Spleen (tissue), 11 donors: ENCODE measurements at regions not wholly inside any gene's neighbourhood (a gene's known extent, or its start where the extent isn't known, plus 50 kb on each side); places are given as distances from the start of the nearest gene placed in this dataset.

ENCODE experiments used
- DNase-seq: peaks from one replicate; pipeline ENCODE4 v3.0.0-alpha.2; 2020
- H3K27ac ChIP-seq, 8 donors: fragments of 200-600 bp; sonication (generic) in 7 of 8; 1 replicate in 4 of 8; 2 replicates in 4 of 8; pipeline versions ENCODE4 v1.5.0 to v1.8.0; 2016 to 2021; ENCODE audit warnings: inconsistent platforms in 4 of 8, mild to moderate bottlenecking in 4 of 8, moderate library complexity in 1 of 8
- H3K27me3 ChIP-seq, 7 donors: fragments of 200-600 bp; sonication (generic) in 6 of 7; replicated peaks in 1 of 7; 1 replicate in 4 of 7; 2 replicates in 3 of 7; pipeline versions ENCODE4 v1.5.0 to v1.8.0; 2016 to 2021; ENCODE audit warnings: inconsistent platforms in 3 of 7, mild to moderate bottlenecking in 1 of 7
- H3K36me3 ChIP-seq, 6 donors: fragments of 200-600 bp; sonication (generic) in 5 of 6; 1 replicate in 4 of 6; 2 replicates in 2 of 6; pipeline versions ENCODE4 v1.5.0 to v1.8.0; 2016 to 2021; ENCODE audit warnings: inconsistent platforms in 2 of 6
- H3K4me1 ChIP-seq, 6 donors: fragments of 200-600 bp; sonication (generic) in 5 of 6; 1 replicate in 3 of 6; 2 replicates in 3 of 6; pipeline versions ENCODE4 v1.5.0 to v1.8.0; 2016 to 2021; ENCODE audit warnings: inconsistent platforms in 3 of 6
- H3K4me3 ChIP-seq, 8 donors: fragments of 200-600 bp; sonication (generic) in 7 of 8; 1 replicate in 4 of 8; 2 replicates in 4 of 8; pipeline versions ENCODE4 v1.5.0 to v1.8.0; 2016 to 2021; ENCODE audit warnings: inconsistent platforms in 4 of 8, mild to moderate bottlenecking in 4 of 8, moderate library complexity in 2 of 8
- H3K9me3 ChIP-seq, 8 donors: fragments of 200-600 bp; sonication (generic) in 7 of 8; 1 replicate in 4 of 8; 2 replicates in 4 of 8; pipeline versions ENCODE4 v1.5.0 to v1.8.0; 2016 to 2021; ENCODE audit warnings: inconsistent platforms in 4 of 8
- POLR2A ChIP-seq, 3 donors: fragments of 450-650 bp; IDR thresholded peaks; one replicate each; pipeline ENCODE4 v1.5.1; 2017; ENCODE audit warnings: antibody characterized with exemption in 3 of 3, mild to moderate bottlenecking in 1 of 3
- POLR2AphosphoS5 ChIP-seq, 3 donors: sonication (generic); formaldehyde crosslinking; IDR thresholded peaks; one replicate each; pipeline ENCODE4 v1.5.1; 2017; ENCODE audit warnings: antibody characterized with exemption in 3 of 3
- WGBS, 5 donors: extraction: QIAGEN DNeasy Blood & Tissue Kit in 3 of 5; methylation state at CpG; one replicate each; pipeline versions ENCODE4 v1.1.5 to v1.1.7; 2013 to 2018; 5-methylcytosine and 5-hydroxymethylcytosine counted together
- intact Hi-C: fragments of 100-400 bp; cut with DNase I; formaldehyde crosslinking; loops from one replicate; pipeline ENCODE4 v1.15.0; 2023; ENCODE audit warnings: low total_unique reads
- TF ChIP-seq, protein P1 (sequence below), 11 experiments: fragments of 200-600 bp in 7 of 11; fragments of 450-650 bp in 4 of 11; sonication (generic) in 4 of 11; IDR thresholded peaks in 8 of 11; conservative IDR thresholded peaks in 3 of 11; 1 replicate in 7 of 11; 2 replicates in 4 of 11; pipeline versions ENCODE4 v1.4.0 to v1.8.0; 2016 to 2021; ENCODE audit warnings: antibody characterized with exemption in 11 of 11, inconsistent platforms in 4 of 11, mild to moderate bottlenecking in 1 of 11
- donor health status: healthy with polysubstance abuse.
- donor health status: DM: no; HTN: no; CAD: no; lungs with moderate emphysema.
- donor health status: DM: no; HTN: no; CAD: no.
- donor health status: Bipolar disorder and iron deficiency.
- donor health status: healthy.
- donor health status: DM: no; HTN: no; CAD: no.
- donor health status: DM: yes; HTN: yes; CAD: no.

DNA sequence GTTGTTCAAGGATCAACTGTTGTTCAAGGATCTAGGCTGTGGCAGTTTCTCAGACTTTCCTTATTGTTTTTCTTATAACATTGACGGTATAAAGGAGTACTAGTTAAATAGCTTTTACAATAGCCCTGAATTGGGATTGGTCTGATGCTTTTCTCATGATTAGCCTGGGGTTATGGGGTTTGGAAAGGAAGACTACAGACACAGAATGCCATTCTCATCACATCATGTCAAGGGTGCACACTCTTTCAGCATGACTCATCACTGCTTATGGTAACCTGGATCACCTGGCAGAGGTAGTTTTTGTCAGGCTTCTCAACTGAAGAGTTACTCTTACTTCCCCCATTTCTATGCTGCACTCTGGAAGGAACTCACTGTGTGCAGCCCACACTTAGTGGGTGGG lies 194.2 kb upstream of the NPSR1 start:
- TF ChIP-seq, protein P1, sequence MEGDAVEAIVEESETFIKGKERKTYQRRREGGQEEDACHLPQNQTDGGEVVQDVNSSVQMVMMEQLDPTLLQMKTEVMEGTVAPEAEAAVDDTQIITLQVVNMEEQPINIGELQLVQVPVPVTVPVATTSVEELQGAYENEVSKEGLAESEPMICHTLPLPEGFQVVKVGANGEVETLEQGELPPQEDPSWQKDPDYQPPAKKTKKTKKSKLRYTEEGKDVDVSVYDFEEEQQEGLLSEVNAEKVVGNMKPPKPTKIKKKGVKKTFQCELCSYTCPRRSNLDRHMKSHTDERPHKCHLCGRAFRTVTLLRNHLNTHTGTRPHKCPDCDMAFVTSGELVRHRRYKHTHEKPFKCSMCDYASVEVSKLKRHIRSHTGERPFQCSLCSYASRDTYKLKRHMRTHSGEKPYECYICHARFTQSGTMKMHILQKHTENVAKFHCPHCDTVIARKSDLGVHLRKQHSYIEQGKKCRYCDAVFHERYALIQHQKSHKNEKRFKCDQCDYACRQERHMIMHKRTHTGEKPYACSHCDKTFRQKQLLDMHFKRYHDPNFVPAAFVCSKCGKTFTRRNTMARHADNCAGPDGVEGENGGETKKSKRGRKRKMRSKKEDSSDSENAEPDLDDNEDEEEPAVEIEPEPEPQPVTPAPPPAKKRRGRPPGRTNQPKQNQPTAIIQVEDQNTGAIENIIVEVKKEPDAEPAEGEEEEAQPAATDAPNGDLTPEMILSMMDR (IDR thresholded peaks at IDR 0.05 in 8 of 11, conservative IDR thresholded peaks at IDR 0.05 in 3 of 11), result no peak
- TF ChIP-seq POLR2A (IDR thresholded peaks at IDR 0.05), result no peak
- TF ChIP-seq POLR2AphosphoS5 (IDR thresholded peaks at IDR 0.05), result no peak
- WGBS, 5 donors, result 82 to 94% (median 92%) methylated on average over 1 of the region's 1 CpG
- DNase-seq, result no peak
- H3K27me3 ChIP-seq, result no peaks in the 10 kb centered on the region
- peaks cover 0 to 26% (median 2%) of the 10 kb centered on the region in 8 donors for H3K9me3 ChIP-seq
- H3K4me3 ChIP-seq, result no peak overlapping the region
- H3K27ac ChIP-seq, result no peak overlapping the region
- intact Hi-C loops, result no loop called here
- no peaks in the 10 kb centered on the region for H3K36me3 ChIP-seq
- H3K4me1 ChIP-seq, result no peaks in the 10 kb centered on the region

DNA sequence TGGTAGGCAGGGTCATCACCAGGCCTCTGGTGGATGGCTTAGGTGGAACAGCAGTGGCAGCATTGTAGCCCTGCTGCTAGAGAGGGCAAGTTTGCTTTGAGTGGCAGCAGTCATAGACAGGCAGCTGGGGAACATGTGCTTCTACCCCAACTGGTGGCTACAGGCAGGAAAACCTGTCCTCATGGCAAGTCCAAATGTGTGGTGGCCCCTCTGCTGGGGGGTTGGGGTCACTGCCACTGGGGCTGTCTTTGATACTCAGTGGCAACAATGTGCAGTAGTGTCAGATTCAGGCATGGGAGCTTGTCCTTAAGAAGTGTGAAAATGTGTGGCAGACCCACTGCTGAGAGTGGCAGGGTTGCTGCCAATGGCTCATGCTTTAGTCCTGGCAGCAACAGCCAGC lies 186.2 kb upstream of the NPSR1 start:
- H3K9me3 ChIP-seq, result peaks cover 0 to 51% (median 33%) of the 10 kb centered on the region in 8 donors
- no peaks in the 10 kb centered on the region for H3K27me3 ChIP-seq
- H3K36me3 ChIP-seq, result no peaks in the 10 kb centered on the region
- intact Hi-C loops, result no loop called here
- no peak overlapping the region for H3K4me3 ChIP-seq
- DNase-seq, result no peak
- H3K4me1 ChIP-seq, result no peaks in the 10 kb centered on the region
- no peak for TF ChIP-seq POLR2AphosphoS5 (IDR thresholded peaks at IDR 0.05)
- TF ChIP-seq, protein P1 (IDR thresholded peaks at IDR 0.05 in 8 of 11, conservative IDR thresholded peaks at IDR 0.05 in 3 of 11), result no peak
- TF ChIP-seq POLR2A (IDR thresholded peaks at IDR 0.05), result no peak
- no peak overlapping the region for H3K27ac ChIP-seq

DNA sequence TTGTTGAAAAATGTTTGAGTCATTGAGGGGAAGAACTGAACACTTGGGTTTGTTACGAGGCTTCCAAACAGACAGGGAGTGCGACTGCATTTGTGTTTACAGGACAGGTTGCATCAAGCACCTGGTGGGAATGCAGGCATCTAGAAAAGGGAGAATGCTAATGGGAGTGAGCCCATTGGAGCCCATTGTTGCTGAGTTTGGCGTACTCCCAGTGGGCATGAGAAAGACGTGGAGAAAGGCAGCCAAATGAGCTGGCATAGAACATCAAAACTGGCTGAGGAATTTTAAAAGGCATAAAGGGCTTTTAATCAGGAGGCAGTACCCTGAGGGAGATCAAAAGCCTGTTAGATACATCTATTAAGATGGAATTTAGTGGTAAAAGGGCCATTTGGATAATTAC lies 171.6 kb upstream of the NPSR1 start:
- Histone ChIP-seq H3K36me3 (no peaks in the 10 kb centered on the region), H3K27ac (no peak overlapping the region), H3K4me3 (no peak overlapping the region), H3K4me1 (no peaks in the 10 kb centered on the region), H3K27me3 (no peaks in the 10 kb centered on the region), H3K9me3 (peaks cover 0 to 6% (median 0%) of the 10 kb centered on the region in 8 donors)
- 70 to 91% (median 80%) methylated on average over 4 of the region's 4 CpGs for WGBS, 5 donors
- DNase-seq, result no peak
- TF ChIP-seq, protein P1 (IDR thresholded peaks at IDR 0.05 in 8 of 11, conservative IDR thresholded peaks at IDR 0.05 in 3 of 11), result no peak
- TF ChIP-seq POLR2A (IDR thresholded peaks at IDR 0.05), result no peak
- TF ChIP-seq POLR2AphosphoS5 (IDR thresholded peaks at IDR 0.05), result no peak
- intact Hi-C loops, result no loop called here

DNA sequence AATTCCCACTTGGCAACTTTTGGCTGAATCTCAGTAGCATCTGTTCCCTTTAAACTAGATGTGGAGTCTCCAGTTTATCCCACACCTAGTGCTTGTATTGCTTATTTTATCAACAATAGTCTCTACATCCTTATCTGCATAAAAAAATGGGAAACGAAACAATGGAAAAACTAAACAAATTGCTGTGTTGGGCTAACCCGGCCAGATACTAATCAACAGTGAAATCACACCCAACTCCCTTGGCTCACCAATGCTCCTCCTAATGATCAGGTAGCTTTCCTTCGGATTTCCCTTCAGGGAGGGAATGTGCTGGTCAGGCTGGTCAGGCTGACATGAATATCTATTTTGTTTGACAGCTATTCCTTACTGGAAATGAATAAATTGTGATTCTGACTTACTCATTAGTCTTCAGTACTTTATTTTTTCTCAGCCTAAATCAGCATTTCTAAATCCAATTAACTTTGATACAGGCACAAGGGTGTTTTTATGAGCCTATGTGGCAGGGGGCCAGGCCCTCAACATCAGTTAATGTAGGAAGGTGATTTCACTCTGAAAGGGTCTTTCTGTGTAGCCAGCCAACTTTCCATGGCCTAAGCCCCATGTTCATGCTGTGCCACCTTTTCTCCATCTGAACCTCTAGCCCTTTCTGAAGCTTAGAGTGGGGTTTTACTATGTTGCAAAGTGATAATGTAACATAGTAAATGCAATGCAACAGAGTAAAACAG lies 170.5 kb upstream of the NPSR1 start:
- intact Hi-C loops, result no loop called here

More for the DNA sequence above, 170.5 kb upstream of the NPSR1 start:
- WGBS, 5 donors, result 67 to 82% (median 75%) methylated on average over 3 of the region's 3 CpGs
- H3K4me3 ChIP-seq, result no peak overlapping the region
- H3K9me3 ChIP-seq, result peaks cover 0 to 6% (median 0%) of the 10 kb centered on the region in 8 donors
- H3K4me1 ChIP-seq, result no peaks in the 10 kb centered on the region
- H3K36me3 ChIP-seq, result no peaks in the 10 kb centered on the region
- no peaks in the 10 kb centered on the region for H3K27me3 ChIP-seq
- no peak overlapping the region for H3K27ac ChIP-seq
- no peak for DNase-seq
- TF ChIP-seq POLR2A (IDR thresholded peaks at IDR 0.05) (no peak), POLR2AphosphoS5 (IDR thresholded peaks at IDR 0.05) (no peak)
- TF ChIP-seq, protein P1 (IDR thresholded peaks at IDR 0.05 in 8 of 11, conservative IDR thresholded peaks at IDR 0.05 in 3 of 11), result no peak
